Transverse colon (tissue), 4 donors: ENCODE measurements at regions not wholly inside any gene's neighbourhood (a gene's known extent, or its start where the extent isn't known, plus 50 kb on each side); places are given as distances from the start of the nearest gene placed in this dataset.

Source experiments
- CTCF ChIP-seq, 5 experiments: fragments of 200-600 bp in 3 of 5; fragments of 450-650 bp in 2 of 5; sonication (generic) in 3 of 5; IDR thresholded peaks; 1 replicate in 2 of 5; 2 replicates in 3 of 5; pipeline ENCODE4 v1.5.1; 2016 to 2017; ENCODE audit warnings: antibody characterized with exemption in 5 of 5, inconsistent platforms in 3 of 5, mild to moderate bottlenecking in 2 of 5, moderate library complexity in 1 of 5
- EP300 ChIP-seq: sonication (generic); formaldehyde crosslinking; IDR thresholded peaks from one replicate; pipeline ENCODE4 v1.6.1; 2017; ENCODE audit warnings: antibody characterized with exemption, low read depth
- POLR2A ChIP-seq: fragments of 450-650 bp; IDR thresholded peaks from one replicate; pipeline ENCODE4 v1.6.1; 2016; ENCODE audit warnings: antibody characterized with exemption, mild to moderate bottlenecking, moderate library complexity
- POLR2AphosphoS5 ChIP-seq, 3 donors: sonication (generic); formaldehyde crosslinking; IDR thresholded peaks; one replicate each; pipeline ENCODE4 v1.6.1; 2016; ENCODE audit warnings: antibody characterized with exemption in 3 of 3

GRCh38 chr5:25567881-25568280 lies 923.1 kb upstream of the CDH10 start:
- TF ChIP-seq EP300, result no peak
- no peak for TF ChIP-seq CTCF (IDR thresholded peaks at IDR 0.05)
- TF ChIP-seq POLR2AphosphoS5 (IDR thresholded peaks at IDR 0.05), result no peak
- no peak for TF ChIP-seq POLR2A
